H9 (cell line): ENCODE measurements at regions not wholly inside any gene's neighbourhood (a gene's known extent, or its start where the extent isn't known, plus 50 kb on each side); places are given as distances from the start of the nearest gene placed in this dataset.

Source experiments
- DNase-seq: peaks from one replicate; pipeline ENCODE4 v3.0.0-alpha.2; 2017
- H2AFZ ChIP-seq: one replicate; pipeline ENCODE4 v1.6.1; 2013; ENCODE audit warnings: mild to moderate bottlenecking, low read length, control low read depth, moderate library complexity
- H2AK5ac ChIP-seq: 2 replicates; pipeline ENCODE4 v1.6.1; 2013; ENCODE audit warnings: low read length, control low read depth, mixed read lengths; ENCODE audit not compliant: insufficient read length
- H2BK120ac ChIP-seq: one replicate; pipeline ENCODE4 v1.6.1; 2013; ENCODE audit warnings: low read depth, mild to moderate bottlenecking, low read length, control low read depth, inconsistent platforms; ENCODE audit not compliant: poor library complexity, severe bottlenecking
- H2BK12ac ChIP-seq: 2 replicates; pipeline ENCODE4 v1.6.1; 2013; ENCODE audit warnings: low read length, control low read depth, mixed read lengths, low read depth; ENCODE audit not compliant: insufficient read length
- H2BK15ac ChIP-seq: 2 replicates; pipeline ENCODE4 v1.6.1; 2013; ENCODE audit warnings: low read depth, low read length, control low read depth
- H2BK20ac ChIP-seq: one replicate; pipeline ENCODE4 v1.6.1; 2013; ENCODE audit warnings: low read depth, mild to moderate bottlenecking, low read length, control low read depth, inconsistent platforms; ENCODE audit not compliant: poor library complexity, severe bottlenecking
- H2BK5ac ChIP-seq: 2 replicates; pipeline ENCODE4 v1.6.1; 2013; ENCODE audit warnings: low read length, control low read depth, mixed read lengths; ENCODE audit not compliant: insufficient read length
- H3K14ac ChIP-seq: 2 replicates; pipeline ENCODE4 v1.6.1; 2013; ENCODE audit warnings: low read length, control low read depth; ENCODE audit not compliant: insufficient read depth
- H3K18ac ChIP-seq: 2 replicates; pipeline ENCODE4 v1.6.1; 2013; ENCODE audit warnings: low read depth, mild to moderate bottlenecking, mixed read lengths, low read length, control low read depth; ENCODE audit not compliant: insufficient read length
- H3K23ac ChIP-seq: 2 replicates; pipeline ENCODE4 v1.6.1; 2013; ENCODE audit warnings: low read length, control low read depth, mixed read lengths, low read depth; ENCODE audit not compliant: insufficient read length
- H3K23me2 ChIP-seq: 2 replicates; pipeline ENCODE4 v1.6.1; 2013; ENCODE audit warnings: low read depth, mild to moderate bottlenecking, mixed read lengths, low read length, control low read depth; ENCODE audit not compliant: insufficient read length, poor library complexity, severe bottlenecking
- H3K27ac ChIP-seq: 2 replicates; pipeline ENCODE4 v1.5.1; 2013; ENCODE audit warnings: low read length, control low read depth, mixed read lengths, low read depth; ENCODE audit not compliant: insufficient read length
- H3K27me3 ChIP-seq: 2 replicates; pipeline ENCODE4 v1.6.1; 2013; ENCODE audit warnings: low read length, control low read depth, inconsistent platforms; ENCODE audit not compliant: insufficient read depth
- H3K4ac ChIP-seq: 2 replicates; pipeline ENCODE4 v1.6.1; 2013; ENCODE audit warnings: low read depth, mild to moderate bottlenecking, control low read depth, inconsistent platforms, low read length, moderate library complexity
- H3K4me1 ChIP-seq: 2 replicates; pipeline ENCODE4 v1.6.1; 2013; ENCODE audit warnings: low read length, control low read depth, inconsistent platforms; ENCODE audit not compliant: insufficient read depth
- H3K4me2 ChIP-seq: 2 replicates; pipeline ENCODE4 v1.6.1; 2013; ENCODE audit warnings: low read length, control low read depth, mixed read lengths; ENCODE audit not compliant: insufficient read length, insufficient read depth
- H3K56ac ChIP-seq: 2 replicates; pipeline ENCODE4 v1.6.1; 2013; ENCODE audit warnings: low read depth, mild to moderate bottlenecking, mixed read lengths, low read length, control low read depth; ENCODE audit not compliant: insufficient read length
- H3K79me1 ChIP-seq: 2 replicates; pipeline ENCODE4 v1.6.1; 2013; ENCODE audit warnings: low read depth, mild to moderate bottlenecking, moderate library complexity, low read length, control low read depth, inconsistent platforms; ENCODE audit not compliant: insufficient read depth, poor library complexity, severe bottlenecking
- H3K79me2 ChIP-seq: 2 replicates; pipeline ENCODE4 v1.6.1; 2013; ENCODE audit warnings: low read length, control low read depth, inconsistent platforms; ENCODE audit not compliant: insufficient read depth
- H3K9ac ChIP-seq: 2 replicates; pipeline ENCODE4 v1.6.1; 2013; ENCODE audit warnings: low read length, control low read depth, mixed read lengths; ENCODE audit not compliant: insufficient read length; ENCODE audit errors: extremely low read depth
- H3K9me3 ChIP-seq: one replicate; pipeline ENCODE4 v1.6.1; 2013; ENCODE audit warnings: low read depth, low read length, inconsistent platforms; ENCODE audit not compliant: control insufficient read depth
- H3T11ph ChIP-seq: one replicate; pipeline ENCODE4 v1.6.1; 2013; ENCODE audit warnings: mild to moderate bottlenecking, low read length, control low read depth, inconsistent platforms
- H4K20me1 ChIP-seq: one replicate; pipeline ENCODE4 v1.6.1; 2013; ENCODE audit not compliant: control insufficient read depth, insufficient read length, insufficient read depth
- H4K5ac ChIP-seq: 2 replicates; pipeline ENCODE4 v1.6.1; 2013; ENCODE audit warnings: low read depth, mild to moderate bottlenecking, mixed read lengths, low read length, control low read depth; ENCODE audit not compliant: insufficient read length
- H4K8ac ChIP-seq: replicated peaks from 2 replicates; pipeline ENCODE4 v1.6.1; 2013; ENCODE audit warnings: low read length, control low read depth, mixed read lengths, low read depth; ENCODE audit not compliant: insufficient read length
- H4K91ac ChIP-seq: 2 replicates; pipeline ENCODE4 v1.6.1; 2013; ENCODE audit warnings: low read depth, mild to moderate bottlenecking, moderate library complexity, mixed read lengths, low read length, control low read depth; ENCODE audit not compliant: insufficient read length
- H3K27ac Mint-ChIP-seq, 3 experiments: 2 replicates in 2 of 3; 3 replicates in 1 of 3; pipeline ENCODE4 v1.8.0; 2020 to 2021; ENCODE audit warnings: mixed read lengths in 3 of 3, mild to moderate bottlenecking in 1 of 3, moderate library complexity in 1 of 3
- H3K27me3 Mint-ChIP-seq: 2 replicates; pipeline ENCODE4 v1.8.0; 2021; ENCODE audit warnings: low read depth, mild to moderate bottlenecking, moderate library complexity, mixed read lengths
- H3K36me3 Mint-ChIP-seq, 3 experiments: 2 replicates in 2 of 3; 3 replicates in 1 of 3; pipeline ENCODE4 v1.8.0; 2020 to 2021; ENCODE audit warnings: low read depth in 3 of 3, mixed read lengths in 3 of 3; ENCODE audit not compliant: insufficient read depth in 1 of 3
- H3K4me1 Mint-ChIP-seq, 2 experiments: 2 replicates each; pipeline ENCODE4 v1.8.0; 2020; ENCODE audit warnings: mixed read lengths in 2 of 2
- H3K4me3 Mint-ChIP-seq, 2 experiments: 2 replicates in 1 of 2; 3 replicates in 1 of 2; pipeline ENCODE4 v1.8.0; 2020 to 2021; ENCODE audit warnings: mild to moderate bottlenecking in 2 of 2, mixed read lengths in 2 of 2, moderate library complexity in 1 of 2
- H3K9me3 Mint-ChIP-seq, 2 experiments: 2 replicates in 1 of 2; 3 replicates in 1 of 2; pipeline ENCODE4 v1.8.0; 2020; ENCODE audit warnings: mild to moderate bottlenecking in 2 of 2, mixed read lengths in 2 of 2, moderate library complexity in 1 of 2
- CTCF ChIP-seq: fragments of 200-600 bp; sonication (generic); conservative IDR thresholded peaks from 3 replicates; pipeline ENCODE4 v1.8.0; 2021; ENCODE audit warnings: antibody characterized with exemption, mild to moderate bottlenecking
- WGBS: extraction: QIAGEN DNeasy Blood & Tissue Kit; methylation state at CpG from one replicate; pipeline ENCODE4 v1.1.7; 2013; ENCODE audit warnings: missing lambda C conversion rate, low lambda C conversion rate, mixed read lengths; ENCODE audit not compliant: insufficient read length; ENCODE audit errors: extremely low coverage; 5-methylcytosine and 5-hydroxymethylcytosine counted together

DNA sequence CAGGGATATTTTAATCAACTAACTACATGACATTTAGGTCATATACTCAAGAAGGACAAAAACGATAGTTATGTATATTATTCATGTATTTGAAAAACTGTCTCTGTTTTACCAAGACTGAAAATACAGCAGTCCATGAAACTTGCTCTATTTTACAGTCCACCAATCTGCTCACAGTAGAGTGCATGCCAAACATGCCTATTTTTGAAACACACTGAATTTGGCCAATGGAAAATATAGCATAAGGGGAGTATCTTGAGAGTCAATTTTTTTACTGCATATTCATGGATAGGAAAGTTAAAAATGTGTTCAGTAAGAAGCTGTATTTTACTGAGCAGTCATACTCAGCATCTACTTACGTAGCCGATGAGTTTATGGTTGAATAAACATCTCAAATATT is 621.2 kb upstream of the CHORDC1 start:
- Mint-ChIP-seq H3K36me3 (no peaks in the 10 kb centered on the region), H3K9me3 (no peaks in the 10 kb centered on the region), H3K4me1 (0 out of 4 replicates have a peak, but pooled peaks cover 0 to 2% of the 10 kb centered on the region in 2 experiments), H3K4me3 (no peak overlapping the region), H3K27ac (no peak overlapping the region), H3K27me3 (no peaks in the 10 kb centered on the region)
- Histone ChIP-seq H2BK12ac (no peak overlapping the region), H3K23ac (no peak overlapping the region), H3K79me1 (no peaks in the 10 kb centered on the region), H3K9ac (no peak overlapping the region), H3K4me2 (no peak overlapping the region), H3K4me1 (no peaks in the 10 kb centered on the region), H2BK15ac (no peak overlapping the region), H2AK5ac (no peak overlapping the region), H4K8ac (no peak overlapping the region), H3K4ac (no peak overlapping the region), H3K56ac (no peak overlapping the region), H3K79me2 (no peaks in the 10 kb centered on the region), H3K23me2 (no peaks in the 10 kb centered on the region), H2BK20ac (no peak overlapping the region), H3K18ac (no peak overlapping the region), H3T11ph (no peak overlapping the region), H2BK5ac (no peak overlapping the region), H3K27me3 (no peaks in the 10 kb centered on the region), H2AFZ (no peak overlapping the region), H4K20me1 (no peaks in the 10 kb centered on the region), H4K91ac (no peak overlapping the region), H3K27ac (no peak overlapping the region), H3K9me3 (no peaks in the 10 kb centered on the region), H4K5ac (no peak overlapping the region), H2BK120ac (no peak overlapping the region), H3K14ac (no peak overlapping the region)
- no peak for TF ChIP-seq CTCF
- DNase-seq = no peak
- no CpG with 5 or more reads among the region's 3 CpGs for WGBS
